Liver (tissue), 7 donors: ENCODE measurements at regions not wholly inside any gene's neighbourhood (a gene's known extent, or its start where the extent isn't known, plus 50 kb on each side); places are given as distances from the start of the nearest gene placed in this dataset.

Experiments
- DNase-seq: peaks from one replicate; pipeline ENCODE4 v3.0.0-alpha.2; 2017; ENCODE audit warnings: low spot score
- H3K27ac ChIP-seq, 2 donors: one replicate each; pipeline ENCODE4 v1.7.0; 2013; ENCODE audit warnings: inconsistent platforms in 2 of 2, low read length in 2 of 2, control low read depth in 1 of 2, low read depth in 1 of 2, mild to moderate bottlenecking in 1 of 2
- H3K27me3 ChIP-seq, 4 donors: one replicate each; pipeline versions ENCODE4 v1.6.1 to v1.7.0; 2013; ENCODE audit warnings: low read length in 3 of 4, inconsistent platforms in 1 of 4, mild to moderate bottlenecking in 1 of 4, moderate library complexity in 1 of 4; ENCODE audit not compliant: control insufficient read depth in 4 of 4, insufficient read depth in 4 of 4
- H3K36me3 ChIP-seq, 4 donors: one replicate each; pipeline versions ENCODE4 v1.6.1 to v1.7.0; 2013; ENCODE audit warnings: low read length in 3 of 4, mild to moderate bottlenecking in 3 of 4, low read depth in 1 of 4, moderate library complexity in 1 of 4; ENCODE audit not compliant: control insufficient read depth in 4 of 4, insufficient read depth in 3 of 4
- H3K4me1 ChIP-seq, 4 donors: one replicate each; pipeline versions ENCODE4 v1.6.1 to v1.7.0; 2013; ENCODE audit warnings: low read length in 3 of 4, mild to moderate bottlenecking in 3 of 4, moderate library complexity in 1 of 4; ENCODE audit not compliant: control insufficient read depth in 4 of 4, insufficient read depth in 4 of 4
- H3K4me3 ChIP-seq, 3 donors: one replicate each; pipeline versions ENCODE4 v1.6.1 to v1.7.0; 2013; ENCODE audit warnings: low read length in 3 of 3, control low read depth in 1 of 3, low read depth in 1 of 3, mild to moderate bottlenecking in 1 of 3
- H3K9ac ChIP-seq, 2 donors: one replicate each; pipeline ENCODE4 v1.7.0; 2013; ENCODE audit warnings: low read length in 2 of 2, mild to moderate bottlenecking in 2 of 2, moderate library complexity in 2 of 2, control low read depth in 1 of 2, low read depth in 1 of 2
- H3K9me3 ChIP-seq, 4 donors: one replicate each; pipeline versions ENCODE4 v1.6.1 to v1.7.0; 2013; ENCODE audit warnings: low read length in 3 of 4; ENCODE audit not compliant: control insufficient read depth in 4 of 4
- ATF3 ChIP-seq: IDR thresholded peaks from 2 replicates; pipeline ENCODE4 v1.6.1; 2016; ENCODE audit warnings: antibody characterized with exemption
- EGR1 ChIP-seq, 2 donors: IDR thresholded peaks; 2 replicates each; pipeline ENCODE4 v1.6.1; 2016 to 2018; ENCODE audit warnings: antibody characterized with exemption in 2 of 2, low read depth in 2 of 2
- FOXA1 ChIP-seq: IDR thresholded peaks from 2 replicates; pipeline ENCODE4 v1.6.1; 2016; ENCODE audit warnings: antibody characterized with exemption
- FOXA2 ChIP-seq: IDR thresholded peaks from 2 replicates; pipeline ENCODE4 v1.6.1; 2016; ENCODE audit warnings: antibody characterized with exemption
- GABPA ChIP-seq, 2 donors: IDR thresholded peaks in 1 of 2; conservative IDR thresholded peaks in 1 of 2; 2 replicates each; pipeline ENCODE4 v1.6.1; 2016; ENCODE audit warnings: antibody characterized with exemption in 2 of 2, mild to moderate bottlenecking in 1 of 2, moderate library complexity in 1 of 2
- HNF4A ChIP-seq, 2 donors: conservative IDR thresholded peaks; 2 replicates each; pipeline ENCODE4 v1.6.1; 2016; ENCODE audit warnings: antibody characterized with exemption in 2 of 2, mild to moderate bottlenecking in 2 of 2
- HNF4G ChIP-seq: IDR thresholded peaks from 2 replicates; pipeline ENCODE4 v1.6.1; 2016; ENCODE audit warnings: antibody characterized with exemption
- JUND ChIP-seq, 2 donors: IDR thresholded peaks; 2 replicates each; pipeline ENCODE4 v1.6.1; 2016; ENCODE audit warnings: antibody characterized with exemption in 2 of 2
- MAX ChIP-seq: IDR thresholded peaks from 2 replicates; pipeline ENCODE4 v1.6.1; 2016; ENCODE audit warnings: antibody characterized with exemption
- NR2F2 ChIP-seq: IDR thresholded peaks from 2 replicates; pipeline ENCODE4 v1.6.1; 2016; ENCODE audit warnings: antibody characterized with exemption
- RAD21 ChIP-seq, 2 donors: IDR thresholded peaks; 2 replicates each; pipeline ENCODE4 v1.6.1; 2016; ENCODE audit warnings: antibody characterized with exemption in 2 of 2, mild to moderate bottlenecking in 2 of 2
- RXRA ChIP-seq, 2 donors: IDR thresholded peaks; 2 replicates each; pipeline ENCODE4 v1.6.1; 2017 to 2018; ENCODE audit warnings: antibody characterized with exemption in 2 of 2, mild to moderate bottlenecking in 1 of 2
- SP1 ChIP-seq: IDR thresholded peaks from 2 replicates; pipeline ENCODE4 v1.6.1; 2018; ENCODE audit warnings: antibody characterized with exemption, mild to moderate bottlenecking
- TAF1 ChIP-seq: conservative IDR thresholded peaks from 2 replicates; pipeline ENCODE4 v1.6.1; 2016; ENCODE audit warnings: antibody characterized with exemption, mild to moderate bottlenecking
- YY1 ChIP-seq: IDR thresholded peaks from 2 replicates; pipeline ENCODE4 v1.6.1; 2016; ENCODE audit warnings: antibody characterized with exemption, mild to moderate bottlenecking
- ZBTB33 ChIP-seq: IDR thresholded peaks from 2 replicates; pipeline ENCODE4 v1.6.1; 2016; ENCODE audit warnings: antibody characterized with exemption
- WGBS: extraction: QIAGEN DNeasy Blood & Tissue Kit; methylation state at CpG from one replicate; pipeline ENCODE4 v1.1.7; 2013; 5-methylcytosine and 5-hydroxymethylcytosine counted together
- TF ChIP-seq, protein P1 (sequence below): IDR thresholded peaks from 2 replicates; pipeline ENCODE4 v1.6.1; 2016; ENCODE audit warnings: antibody characterized with exemption, mild to moderate bottlenecking
- donor health status: healthy.
- donor health status: healthy.
- donor health status: healthy.
- donor health status: healthy.

DNA sequence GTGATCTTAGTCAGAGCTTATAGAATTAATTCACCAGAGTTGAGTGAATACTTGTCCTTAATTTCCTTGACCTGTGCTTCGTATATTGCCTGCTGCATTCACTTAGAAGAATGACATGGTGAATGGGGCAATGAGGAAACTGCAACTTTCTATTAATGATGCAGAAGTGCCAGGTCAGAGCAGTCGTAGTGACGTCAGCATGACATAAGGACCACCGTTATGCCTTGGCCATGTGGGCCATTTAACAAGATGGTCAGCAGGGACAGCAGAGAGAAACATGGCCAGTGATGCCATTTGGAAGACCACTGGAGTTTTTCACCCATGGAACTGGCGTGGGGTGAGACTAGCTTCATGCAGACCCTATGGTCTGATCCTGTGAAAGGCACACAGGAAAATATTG lies 1469.4 kb upstream of the TMEM132C start:
- no peak for DNase-seq
- Histone ChIP-seq H3K9me3 (no peaks in the 10 kb centered on the region), H3K27me3 (no peaks in the 10 kb centered on the region), H3K9ac (no peak overlapping the region), H3K36me3 (no peaks in the 10 kb centered on the region), H3K4me1 (no peaks in the 10 kb centered on the region), H3K27ac (no peak overlapping the region), H3K4me3 (no peak overlapping the region)
- TF ChIP-seq TAF1, result no peak
- no peak for TF ChIP-seq EGR1 (IDR thresholded peaks at IDR 0.05; ENCODE audit: low read depth in 2 of 2)
- TF ChIP-seq HNF4A (conservative IDR thresholded peaks at IDR 0.05), result no peak
- TF ChIP-seq, protein P1, sequence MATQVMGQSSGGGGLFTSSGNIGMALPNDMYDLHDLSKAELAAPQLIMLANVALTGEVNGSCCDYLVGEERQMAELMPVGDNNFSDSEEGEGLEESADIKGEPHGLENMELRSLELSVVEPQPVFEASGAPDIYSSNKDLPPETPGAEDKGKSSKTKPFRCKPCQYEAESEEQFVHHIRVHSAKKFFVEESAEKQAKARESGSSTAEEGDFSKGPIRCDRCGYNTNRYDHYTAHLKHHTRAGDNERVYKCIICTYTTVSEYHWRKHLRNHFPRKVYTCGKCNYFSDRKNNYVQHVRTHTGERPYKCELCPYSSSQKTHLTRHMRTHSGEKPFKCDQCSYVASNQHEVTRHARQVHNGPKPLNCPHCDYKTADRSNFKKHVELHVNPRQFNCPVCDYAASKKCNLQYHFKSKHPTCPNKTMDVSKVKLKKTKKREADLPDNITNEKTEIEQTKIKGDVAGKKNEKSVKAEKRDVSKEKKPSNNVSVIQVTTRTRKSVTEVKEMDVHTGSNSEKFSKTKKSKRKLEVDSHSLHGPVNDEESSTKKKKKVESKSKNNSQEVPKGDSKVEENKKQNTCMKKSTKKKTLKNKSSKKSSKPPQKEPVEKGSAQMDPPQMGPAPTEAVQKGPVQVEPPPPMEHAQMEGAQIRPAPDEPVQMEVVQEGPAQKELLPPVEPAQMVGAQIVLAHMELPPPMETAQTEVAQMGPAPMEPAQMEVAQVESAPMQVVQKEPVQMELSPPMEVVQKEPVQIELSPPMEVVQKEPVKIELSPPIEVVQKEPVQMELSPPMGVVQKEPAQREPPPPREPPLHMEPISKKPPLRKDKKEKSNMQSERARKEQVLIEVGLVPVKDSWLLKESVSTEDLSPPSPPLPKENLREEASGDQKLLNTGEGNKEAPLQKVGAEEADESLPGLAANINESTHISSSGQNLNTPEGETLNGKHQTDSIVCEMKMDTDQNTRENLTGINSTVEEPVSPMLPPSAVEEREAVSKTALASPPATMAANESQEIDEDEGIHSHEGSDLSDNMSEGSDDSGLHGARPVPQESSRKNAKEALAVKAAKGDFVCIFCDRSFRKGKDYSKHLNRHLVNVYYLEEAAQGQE, result no peak
- no peak for TF ChIP-seq FOXA1
- TF ChIP-seq JUND (IDR thresholded peaks at IDR 0.05), result no peak
- TF ChIP-seq RXRA (IDR thresholded peaks at IDR 0.05), result no peak
- TF ChIP-seq GABPA (IDR thresholded peaks at IDR 0.05 in 1 of 2, conservative IDR thresholded peaks at IDR 0.05 in 1 of 2), result no peak
- TF ChIP-seq MAX, result no peak
- TF ChIP-seq SP1, result no peak
- no peak for TF ChIP-seq HNF4G
- TF ChIP-seq YY1, result no peak
- no peak for TF ChIP-seq ATF3
- no peak for TF ChIP-seq FOXA2
- TF ChIP-seq RAD21 (IDR thresholded peaks at IDR 0.05), result no peak
- no peak for TF ChIP-seq NR2F2
- WGBS, result 72% methylated on average over 5 of the region's 5 CpGs

DNA sequence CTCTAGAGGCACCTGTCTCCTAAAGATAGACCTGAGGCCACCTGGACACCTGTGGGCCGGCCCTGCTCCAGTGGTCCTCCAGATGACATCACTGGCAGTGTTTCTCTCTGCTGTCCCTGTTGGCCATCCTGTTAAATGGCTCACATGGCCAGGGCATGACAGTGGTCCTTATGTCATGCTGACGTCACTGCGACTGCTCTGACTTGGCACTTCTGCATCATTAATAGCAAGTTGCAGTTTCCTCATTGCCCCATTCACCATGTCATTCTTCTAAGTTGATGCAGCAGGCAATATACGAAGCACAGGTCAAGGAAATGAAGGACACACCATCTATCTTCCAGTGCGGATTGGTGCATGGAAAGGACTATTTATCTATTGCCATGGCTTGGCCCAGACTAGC lies 1468.5 kb upstream of the TMEM132C start:
- Histone ChIP-seq H3K36me3 (no peaks in the 10 kb centered on the region), H3K9ac (no peak overlapping the region), H3K4me1 (no peaks in the 10 kb centered on the region), H3K27me3 (no peaks in the 10 kb centered on the region), H3K4me3 (no peak overlapping the region), H3K9me3 (no peaks in the 10 kb centered on the region), H3K27ac (no peak overlapping the region)
- 78% methylated on average over 5 of the region's 5 CpGs for WGBS
- TF ChIP-seq JUND (IDR thresholded peaks at IDR 0.05) (no peak), HNF4A (conservative IDR thresholded peaks at IDR 0.05) (no peak), EGR1 (IDR thresholded peaks at IDR 0.05; ENCODE audit: low read depth in 2 of 2) (no peak), MAX (no peak), FOXA1 (no peak)
- DNase-seq, result no peak

DNA sequence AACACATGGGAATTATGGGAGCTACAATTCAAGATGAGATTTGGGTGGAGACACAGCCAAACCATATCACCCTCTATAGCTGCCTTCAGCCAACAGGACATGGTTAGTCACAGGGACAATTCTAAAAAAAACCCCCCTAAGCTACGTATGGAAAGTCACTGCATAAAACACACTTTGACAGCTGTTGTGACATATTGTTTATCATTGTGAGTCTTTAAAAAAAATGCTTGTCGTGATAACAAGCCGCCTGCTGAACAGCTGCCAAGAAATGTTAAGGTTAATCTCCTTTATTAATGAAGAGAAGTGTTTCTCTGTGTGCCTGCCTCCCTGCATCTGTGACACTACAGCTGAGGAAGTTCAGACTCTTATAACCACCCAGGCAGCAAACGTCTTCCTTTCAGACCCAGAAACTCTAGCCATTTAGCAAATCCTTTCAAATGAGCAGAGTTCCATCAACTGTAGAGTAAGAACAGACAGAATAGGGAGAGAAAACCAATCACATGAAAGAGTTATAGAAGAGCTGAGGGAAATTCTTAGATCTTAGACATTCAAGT lies 1459.6 kb upstream of the TMEM132C start:
- no peak overlapping the region for H3K27ac ChIP-seq
- no peaks in the 10 kb centered on the region for H3K4me1 ChIP-seq
- no peaks in the 10 kb centered on the region for H3K36me3 ChIP-seq
- 35% methylated on average over 4 of the region's 4 CpGs for WGBS
- H3K9ac ChIP-seq, result no peak overlapping the region
- H3K9me3 ChIP-seq, result no peaks in the 10 kb centered on the region
- no peak overlapping the region for H3K4me3 ChIP-seq
- no peak for DNase-seq
- peaks cover 0 to 7% (median 0%) of the 10 kb centered on the region in 4 donors for H3K27me3 ChIP-seq
- TF ChIP-seq GABPA (IDR thresholded peaks at IDR 0.05 in 1 of 2, conservative IDR thresholded peaks at IDR 0.05 in 1 of 2) (no peak), TAF1 (no peak), FOXA1 (no peak), ZBTB33 (no peak), EGR1 (IDR thresholded peaks at IDR 0.05; ENCODE audit: low read depth in 2 of 2) (no peak), HNF4G (no peak), NR2F2 (no peak), JUND (IDR thresholded peaks at IDR 0.05) (no peak)
- TF ChIP-seq, protein P1, result no peak
